Astrocyte (in vitro differentiated cells and primary cell): ENCODE measurements at regions not wholly inside any gene's neighbourhood (a gene's known extent, or its start where the extent isn't known, plus 50 kb on each side); places are given as distances from the start of the nearest gene placed in this dataset.

ENCODE experiments used
- CTCF ChIP-seq: IDR thresholded peaks from 2 replicates; pipeline ENCODE4 v1.5.1; 2011; ENCODE audit warnings: low read depth, mild to moderate bottlenecking, inconsistent platforms, low read length, moderate library complexity; ENCODE audit not compliant: insufficient read depth
- EZH2 ChIP-seq: IDR thresholded peaks from 2 replicates; pipeline ENCODE4 v1.6.1; 2012; ENCODE audit warnings: mild to moderate bottlenecking, low read length, inconsistent platforms; ENCODE audit not compliant: insufficient read depth

GRCh38 chr5:135097390-135097789 is 63.4 kb upstream of the PITX1 start:
- no peak for TF ChIP-seq CTCF
- TF ChIP-seq EZH2 = no peak
